CD14-positive monocyte (primary cell): ENCODE measurements at regions not wholly inside any gene's neighbourhood (a gene's known extent, or its start where the extent isn't known, plus 50 kb on each side); places are given as distances from the start of the nearest gene placed in this dataset.
"Not testable (repeated sequence)": the region's sequence is repeated elsewhere in the genome, so short reads cannot be mapped to it uniquely, and the experiment has no call there.

Source experiments
- DNase-seq, 3 donors: peaks; one replicate each; pipeline ENCODE4 v3.0.0-alpha.2; 2011 to 2022
- H2AFZ ChIP-seq: 2 replicates; pipeline ENCODE4 v1.6.0; 2012; ENCODE audit warnings: mild to moderate bottlenecking, low read depth, low read length, inconsistent platforms; ENCODE audit not compliant: insufficient read depth, poor library complexity, severe bottlenecking
- H3K27ac ChIP-seq, 2 donors: 1 replicate in 1 of 2; 2 replicates in 1 of 2; pipeline ENCODE4 v1.5.1; 2012 to 2013; ENCODE audit warnings: low read length in 2 of 2, control low read depth in 1 of 2, inconsistent platforms in 1 of 2, low read depth in 1 of 2, mild to moderate bottlenecking in 1 of 2
- H3K27me3 ChIP-seq, 2 donors: one replicate each; pipeline versions ENCODE4 v1.6.0 to v1.6.1; 2011 to 2013; ENCODE audit warnings: low read length in 2 of 2; ENCODE audit not compliant: control insufficient read depth in 2 of 2, insufficient read depth in 2 of 2
- H3K36me3 ChIP-seq, 2 donors: replicated peaks in 1 of 2; 1 replicate in 1 of 2; 2 replicates in 1 of 2; pipeline versions ENCODE4 v1.5.1 to v1.6.1; 2012 to 2013; ENCODE audit warnings: low read length in 2 of 2, control low read depth in 1 of 2, inconsistent platforms in 1 of 2, mild to moderate bottlenecking in 1 of 2; ENCODE audit not compliant: insufficient read depth in 2 of 2, control insufficient read depth in 1 of 2
- H3K4me1 ChIP-seq, 2 donors: 1 replicate in 1 of 2; 2 replicates in 1 of 2; pipeline versions ENCODE4 v1.5.1 to v1.6.1; 2012 to 2013; ENCODE audit warnings: low read length in 2 of 2, control low read depth in 1 of 2, inconsistent platforms in 1 of 2, mild to moderate bottlenecking in 1 of 2, moderate library complexity in 1 of 2; ENCODE audit not compliant: insufficient read depth in 2 of 2, control insufficient read depth in 1 of 2
- H3K4me2 ChIP-seq: replicated peaks from 2 replicates; pipeline ENCODE3; 2012; ENCODE audit warnings: low read length, moderate library complexity, mild to moderate bottlenecking; ENCODE audit not compliant: poor library complexity, severe bottlenecking; ENCODE audit errors: extremely low read depth
- H3K4me3 ChIP-seq, 3 experiments: fragments of 200-600 bp in 1 of 3; sonication (generic) in 1 of 3; replicated peaks in 1 of 3; 1 replicate in 2 of 3; 2 replicates in 1 of 3; pipeline ENCODE4 v1.5.1; 2011 to 2013; ENCODE audit warnings: low read length in 3 of 3, mild to moderate bottlenecking in 3 of 3, control low read depth in 2 of 3, low read depth in 2 of 3, inconsistent platforms in 1 of 3, moderate library complexity in 1 of 3
- H3K79me2 ChIP-seq: 2 replicates; pipeline ENCODE4 v1.6.0; 2012; ENCODE audit warnings: mild to moderate bottlenecking, control low read depth, inconsistent platforms, low read length, moderate library complexity; ENCODE audit not compliant: insufficient read depth
- H3K9ac ChIP-seq: 2 replicates; pipeline ENCODE4 v1.6.0; 2017; ENCODE audit warnings: low read length, mild to moderate bottlenecking; ENCODE audit not compliant: insufficient read depth, poor library complexity, severe bottlenecking
- H3K9me3 ChIP-seq, 2 donors: replicated peaks in 1 of 2; 1 replicate in 1 of 2; 2 replicates in 1 of 2; pipeline versions ENCODE4 v1.5.1 to v1.6.1; 2012 to 2013; ENCODE audit warnings: low read length in 2 of 2, control low read depth in 1 of 2; ENCODE audit not compliant: control insufficient read depth in 1 of 2, insufficient read depth in 1 of 2
- H4K20me1 ChIP-seq: 2 replicates; pipeline ENCODE4 v1.6.0; 2012; ENCODE audit warnings: mild to moderate bottlenecking, low read length, control low read depth, moderate library complexity; ENCODE audit not compliant: insufficient read depth
- H3K27ac Mint-ChIP-seq, 7 donors: one replicate each; pipeline ENCODE4 v1.8.0; 2020; ENCODE audit warnings: mild to moderate bottlenecking in 7 of 7, mixed read lengths in 7 of 7, moderate library complexity in 6 of 7, inconsistent platforms in 2 of 7
- H3K27me3 Mint-ChIP-seq, 3 donors: one replicate each; pipeline ENCODE4 v1.8.0; 2021 to 2022; ENCODE audit warnings: low read depth in 3 of 3, mild to moderate bottlenecking in 3 of 3, mixed read lengths in 3 of 3, moderate library complexity in 3 of 3, inconsistent platforms in 1 of 3
- H3K36me3 Mint-ChIP-seq, 2 donors: one replicate each; pipeline ENCODE4 v1.8.0; 2020; ENCODE audit warnings: mixed read lengths in 2 of 2, inconsistent platforms in 1 of 2, mild to moderate bottlenecking in 1 of 2
- H3K4me1 Mint-ChIP-seq: one replicate; pipeline ENCODE4 v1.8.0; 2020; ENCODE audit warnings: mild to moderate bottlenecking, mixed read lengths
- H3K4me3 Mint-ChIP-seq, 2 donors: one replicate each; pipeline ENCODE4 v1.8.0; 2020; ENCODE audit warnings: mild to moderate bottlenecking in 2 of 2, mixed read lengths in 2 of 2, moderate library complexity in 1 of 2
- H3K9me3 Mint-ChIP-seq, 7 donors: one replicate each; pipeline ENCODE4 v1.8.0; 2020 to 2022; ENCODE audit warnings: mixed read lengths in 7 of 7, mild to moderate bottlenecking in 6 of 7, moderate library complexity in 6 of 7, inconsistent platforms in 2 of 7
- WGBS: methylation state at CpG from one replicate; pipeline ENCODE4 v1.1.5; 2013; ENCODE audit warnings: missing lambda C conversion rate; ENCODE audit not compliant: insufficient coverage; 5-methylcytosine and 5-hydroxymethylcytosine counted together
- intact Hi-C, 2 donors: fragments of 100-400 bp; cut with micrococcal nuclease; formaldehyde crosslinking; loops; one replicate each; pipeline versions ENCODE4 v1.15.0 to v1.15.1; 2023
- TF ChIP-seq, protein P1 (sequence below): fragments of 200-600 bp; IDR thresholded peaks from one replicate; pipeline ENCODE4 v1.8.0; 2022; ENCODE audit warnings: antibody characterized with exemption, mild to moderate bottlenecking

DNA sequence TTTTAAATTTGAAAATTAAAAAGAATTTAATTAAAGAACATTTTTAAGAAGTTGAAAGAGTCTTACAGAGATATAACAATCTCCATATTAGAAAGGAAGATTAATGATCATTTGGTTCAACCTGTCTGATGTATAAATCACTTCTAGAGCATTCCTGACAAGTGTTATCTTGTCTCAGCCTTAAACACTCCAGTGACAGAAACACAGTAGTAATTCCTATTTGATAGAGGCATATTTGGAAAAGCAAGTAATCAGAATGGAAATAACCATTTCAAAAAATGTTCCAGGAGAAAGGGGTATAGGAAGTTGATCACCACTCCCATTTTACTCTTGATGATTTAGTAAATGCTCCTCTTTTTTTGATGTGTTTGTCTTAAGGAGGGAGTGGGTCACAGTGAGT is 213.1 kb upstream of the FAM3C start:
- H3K9me3 Mint-ChIP-seq: peaks cover 0 to 13% (median 2%) of the 10 kb centered on the region in 7 donors
- no peaks in the 10 kb centered on the region for H3K79me2 ChIP-seq
- peaks cover 0 to 3% of the 10 kb centered on the region in 2 donors for H3K9me3 ChIP-seq
- H3K4me1 ChIP-seq: no peaks in the 10 kb centered on the region
- H3K27me3 ChIP-seq: no peaks in the 10 kb centered on the region
- TF ChIP-seq, protein P1, sequence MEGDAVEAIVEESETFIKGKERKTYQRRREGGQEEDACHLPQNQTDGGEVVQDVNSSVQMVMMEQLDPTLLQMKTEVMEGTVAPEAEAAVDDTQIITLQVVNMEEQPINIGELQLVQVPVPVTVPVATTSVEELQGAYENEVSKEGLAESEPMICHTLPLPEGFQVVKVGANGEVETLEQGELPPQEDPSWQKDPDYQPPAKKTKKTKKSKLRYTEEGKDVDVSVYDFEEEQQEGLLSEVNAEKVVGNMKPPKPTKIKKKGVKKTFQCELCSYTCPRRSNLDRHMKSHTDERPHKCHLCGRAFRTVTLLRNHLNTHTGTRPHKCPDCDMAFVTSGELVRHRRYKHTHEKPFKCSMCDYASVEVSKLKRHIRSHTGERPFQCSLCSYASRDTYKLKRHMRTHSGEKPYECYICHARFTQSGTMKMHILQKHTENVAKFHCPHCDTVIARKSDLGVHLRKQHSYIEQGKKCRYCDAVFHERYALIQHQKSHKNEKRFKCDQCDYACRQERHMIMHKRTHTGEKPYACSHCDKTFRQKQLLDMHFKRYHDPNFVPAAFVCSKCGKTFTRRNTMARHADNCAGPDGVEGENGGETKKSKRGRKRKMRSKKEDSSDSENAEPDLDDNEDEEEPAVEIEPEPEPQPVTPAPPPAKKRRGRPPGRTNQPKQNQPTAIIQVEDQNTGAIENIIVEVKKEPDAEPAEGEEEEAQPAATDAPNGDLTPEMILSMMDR: no peak
- no peak overlapping the region for H3K9ac ChIP-seq
- no peak overlapping the region for H3K4me3 Mint-ChIP-seq
- no peaks in the 10 kb centered on the region for H3K36me3 ChIP-seq
- no peaks in the 10 kb centered on the region for H4K20me1 ChIP-seq
- no peak overlapping the region for H3K4me2 ChIP-seq
- no peak overlapping the region for H3K27ac ChIP-seq
- no peak overlapping the region for H3K27ac Mint-ChIP-seq
- intact Hi-C loops: no loop called here
- H2AFZ ChIP-seq: no peak overlapping the region
- H3K27me3 Mint-ChIP-seq: no peaks in the 10 kb centered on the region
- no peaks in the 10 kb centered on the region for H3K4me1 Mint-ChIP-seq
- no peak overlapping the region for H3K4me3 ChIP-seq
- no peak for DNase-seq
- no peaks in the 10 kb centered on the region for H3K36me3 Mint-ChIP-seq

DNA sequence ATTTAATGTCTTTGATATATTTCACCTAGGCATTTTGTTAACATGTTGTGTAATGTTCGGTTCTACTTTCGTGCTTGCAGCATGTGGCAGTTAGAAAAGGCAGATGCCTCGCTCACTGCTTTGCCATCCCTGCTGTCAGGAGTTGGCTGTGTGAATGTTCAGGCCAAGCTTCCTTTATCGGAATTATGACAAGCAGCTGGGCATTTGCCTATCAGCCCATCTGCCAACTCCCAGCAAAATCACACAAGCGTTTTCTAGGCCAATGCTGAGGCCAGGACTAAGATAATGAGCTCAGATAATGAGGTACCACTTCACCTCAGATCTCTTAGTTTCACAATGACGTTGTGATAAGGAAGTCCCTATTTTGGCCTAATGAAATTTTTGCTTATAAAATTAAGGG is 212.7 kb upstream of the FAM3C start:
- Histone ChIP-seq H2AFZ (no peak overlapping the region), H3K4me1 (no peaks in the 10 kb centered on the region), H3K36me3 (no peaks in the 10 kb centered on the region), H3K4me2 (no peak overlapping the region), H4K20me1 (no peaks in the 10 kb centered on the region), H3K27ac (no peak overlapping the region), H3K4me3 (no peak overlapping the region), H3K9me3 (peaks cover 0 to 3% of the 10 kb centered on the region in 2 donors), H3K79me2 (no peaks in the 10 kb centered on the region), H3K27me3 (no peaks in the 10 kb centered on the region), H3K9ac (no peak overlapping the region)
- Mint-ChIP-seq H3K4me1 (no peaks in the 10 kb centered on the region), H3K9me3 (peaks cover 0 to 13% (median 2%) of the 10 kb centered on the region in 7 donors), H3K27me3 (no peaks in the 10 kb centered on the region), H3K36me3 (no peaks in the 10 kb centered on the region), H3K4me3 (no peak overlapping the region), H3K27ac (no peak overlapping the region)
- TF ChIP-seq, protein P1: no peak
- 100% methylated on average over 2 of the region's 6 CpGs for WGBS
- intact Hi-C loops: no loop called here
- no peak for DNase-seq

DNA sequence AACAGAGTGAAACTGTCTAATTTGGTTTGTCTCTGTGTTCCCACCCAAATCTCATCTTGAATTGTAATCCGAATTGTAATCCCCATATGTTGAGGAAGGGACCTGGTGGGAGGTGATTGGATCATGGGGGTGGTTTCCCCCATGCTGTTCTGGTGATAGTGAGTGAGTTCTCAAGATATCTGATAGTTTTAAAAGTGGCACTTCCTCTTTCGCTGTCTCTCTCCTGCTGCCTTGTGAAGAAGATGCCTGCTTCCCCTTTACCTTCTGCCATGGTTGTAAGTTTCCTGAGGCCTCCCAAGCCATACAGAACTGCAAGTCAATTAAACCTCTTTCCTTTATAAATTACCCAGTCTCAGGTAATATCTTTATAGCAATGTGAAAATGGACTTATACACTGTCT is 212.1 kb upstream of the FAM3C start:
- 75% methylated on average over 2 of the region's 2 CpGs for WGBS
- DNase-seq, H3K27me3 ChIP-seq, H3K27me3 Mint-ChIP-seq, H4K20me1 ChIP-seq, H2AFZ ChIP-seq, H3K4me3 Mint-ChIP-seq, H3K4me3 ChIP-seq, H3K4me2 ChIP-seq, H3K9me3 ChIP-seq, H3K4me1 ChIP-seq, H3K79me2 ChIP-seq, H3K27ac ChIP-seq, H3K9ac ChIP-seq, H3K36me3 ChIP-seq, H3K27ac Mint-ChIP-seq, H3K36me3 Mint-ChIP-seq, H3K4me1 Mint-ChIP-seq, intact Hi-C loops: not testable (repeated sequence)
- peaks cover 0 to 13% (median 2%) of the 10 kb centered on the region in 7 donors for H3K9me3 Mint-ChIP-seq
